GM12878 (cell line): ENCODE measurements at regions not wholly inside any gene's neighbourhood (a gene's known extent, or its start where the extent isn't known, plus 50 kb on each side); places are given as distances from the start of the nearest gene placed in this dataset.

Experiments used
- ATAC-seq: fragments of 200-7000 bp; cut with Tn5 transposase; 3 replicates; pipeline ENCODE4 v1.9.1; 2020; ENCODE audit warnings: mild to moderate bottlenecking, moderate library complexity
- BruUV-seq: library from RNA; stranded (reverse); fragments of 400-500 nt; replicated peaks from 2 replicates; lab custom pipeline; 2021; lab: Mats Ljungman, UMichigan
- CTCF ChIA-PET: fragments of 300-600 bp; sonication (Branson Sonifier 250); formaldehyde crosslinking; extraction: SDS; loops from one replicate; lab custom pipeline; 2021; ENCODE audit warnings: inconsistent platforms; lab: Yijun Ruan, JAX
- POLR2A ChIA-PET: fragments of 350-600 bp; formaldehyde crosslinking; extraction: SDS; loops from one replicate; lab custom pipeline; 2021; ENCODE audit warnings: inconsistent platforms; lab: Charles Lee
- RAD21 ChIA-PET: fragments of 300-600 bp; sonication (Branson Sonifier 250); formaldehyde crosslinking; loops from one replicate; lab custom pipeline; 2023; ENCODE audit warnings: antibody characterized with exemption; ENCODE audit not compliant: unreplicated experiment; lab: Charles Lee
- SMC1A ChIA-PET: fragments of 300-600 bp; sonication (Branson Sonifier 250); formaldehyde crosslinking; loops from one replicate; lab custom pipeline; 2023; ENCODE audit not compliant: unreplicated experiment, uncharacterized antibody; lab: Charles Lee
- DNase-seq: peaks from one replicate; pipeline ENCODE4 v3.0.0-alpha.2; 2011; ENCODE audit warnings: low read depth, low spot score
- FAIRE-seq: peaks from 3 replicates; lab custom pipeline; 2011; peaks lifted over from hg19 to GRCh38; lab: Jason Lieb, UNC
- H2AFZ ChIP-seq: 2 replicates; pipeline ENCODE4 v1.6.0; 2011; ENCODE audit warnings: low read depth, low read length, control low read depth; ENCODE audit not compliant: control insufficient read depth
- H3K27ac ChIP-seq: 2 replicates; pipeline ENCODE4 v1.5.1; 2011; ENCODE audit warnings: control low read depth; ENCODE audit not compliant: control insufficient read depth, insufficient read depth
- H3K27me3 ChIP-seq, 2 experiments: replicated peaks in 1 of 2; 2 replicates each; pipeline versions ENCODE4 v1.6.0 to v1.6.1; 2011; ENCODE audit warnings: low read length in 1 of 2; ENCODE audit not compliant: control insufficient read depth in 2 of 2, insufficient read depth in 2 of 2
- H3K36me3 ChIP-seq, 2 experiments: 2 replicates each; pipeline ENCODE4 v1.5.1; 2011; ENCODE audit warnings: low read length in 1 of 2; ENCODE audit not compliant: control insufficient read depth in 2 of 2, insufficient read depth in 2 of 2
- H3K4me1 ChIP-seq: 2 replicates; pipeline ENCODE4 v1.6.1; 2011; ENCODE audit warnings: mild to moderate bottlenecking, low read length, moderate library complexity, mixed read lengths; ENCODE audit not compliant: control insufficient read depth, insufficient read depth
- H3K4me2 ChIP-seq: 2 replicates; pipeline ENCODE4 v1.6.0; 2011; ENCODE audit warnings: control low read depth; ENCODE audit not compliant: control insufficient read depth, insufficient read depth
- H3K4me3 ChIP-seq: fragments of 200-600 bp; sonication (generic); 2 replicates; pipeline ENCODE4 v1.5.1; 2016
- H3K79me2 ChIP-seq: 2 replicates; pipeline ENCODE4 v1.6.0; 2011; ENCODE audit warnings: low read length; ENCODE audit not compliant: control insufficient read depth, insufficient read depth
- H3K9ac ChIP-seq: 2 replicates; pipeline ENCODE4 v1.8.0; 2011; ENCODE audit warnings: low read length, control low read depth, mixed read lengths; ENCODE audit not compliant: control insufficient read depth, insufficient read depth
- H3K9me3 ChIP-seq: replicated peaks from 3 replicates; pipeline ENCODE4 v1.5.1; 2011; ENCODE audit warnings: mild to moderate bottlenecking, low read length; ENCODE audit not compliant: control insufficient read depth, insufficient read depth
- H4K20me1 ChIP-seq: 2 replicates; pipeline ENCODE4 v1.6.0; 2011; ENCODE audit not compliant: control insufficient read depth, insufficient read depth
- CEBPB ChIP-seq, 2 experiments: fragments of 150-350 bp in 1 of 2; IDR thresholded peaks; 2 replicates each; pipeline ENCODE4 v1.6.1; 2012 to 2014; ENCODE audit warnings: low read depth in 2 of 2, low read length in 2 of 2, borderline replicate concordance in 1 of 2, inconsistent platforms in 1 of 2
- DPF2 ChIP-seq: fragments of 450-650 bp; IDR thresholded peaks from 2 replicates; pipeline ENCODE4 v1.6.1; 2017; ENCODE audit warnings: mild to moderate bottlenecking
- GABPA ChIP-seq: IDR thresholded peaks from 2 replicates; pipeline ENCODE4 v1.6.1; 2014; ENCODE audit warnings: antibody characterized with exemption, low read depth, mild to moderate bottlenecking, inconsistent platforms
- HSF1 ChIP-seq: fragments of 150-350 bp; IDR thresholded peaks from 2 replicates; pipeline ENCODE4 v1.6.1; 2014; ENCODE audit warnings: mild to moderate bottlenecking, low read depth, low read length
- SIX5 ChIP-seq: IDR thresholded peaks from 2 replicates; pipeline ENCODE4 v1.6.1; 2011; ENCODE audit warnings: mild to moderate bottlenecking, low read depth, low read length, moderate library complexity; ENCODE audit not compliant: severe bottlenecking
- SMARCA5 ChIP-seq: fragments of 450-650 bp; IDR thresholded peaks from 2 replicates; pipeline ENCODE4 v1.6.1; 2017; ENCODE audit warnings: mild to moderate bottlenecking
- SP1 ChIP-seq: IDR thresholded peaks from one replicate; pipeline ENCODE4 v1.6.1; 2011; ENCODE audit warnings: low read depth, low read length
- TBL1XR1 ChIP-seq: IDR thresholded peaks from 2 replicates; pipeline ENCODE4 v1.6.1; 2012; ENCODE audit warnings: low read depth, low read length, improper control_type of control experiment
- ZBTB11 ChIP-seq: fragments of 450-650 bp; formaldehyde crosslinking; IDR thresholded peaks from 2 replicates; pipeline ENCODE4 v1.5.0; 2022; ENCODE audit warnings: mild to moderate bottlenecking, missing genetic modification characterization
- WGBS: methylation state at CpG from one replicate; pipeline ENCODE4 v1.1.6; 2016; ENCODE audit warnings: low lambda C conversion rate; ENCODE audit not compliant: insufficient replicate concordance, insufficient coverage; ENCODE audit errors: missing lambda C conversion rate; 5-methylcytosine and 5-hydroxymethylcytosine counted together
- in situ Hi-C: fragments of 300-500 bp; cut with MboI; formaldehyde crosslinking; loops from 9 replicates; pipeline ENCODE4 v1.14.3; 2018; ENCODE audit warnings: mixed read lengths
- intact Hi-C: fragments of 100-400 bp; cut with micrococcal nuclease; formaldehyde crosslinking; loops from one replicate; pipeline ENCODE4 v1.14.2; 2022; ENCODE audit not compliant: unreplicated experiment
- TF ChIP-seq, protein P1 (sequence below): fragments of 450-650 bp; IDR thresholded peaks from 2 replicates; pipeline ENCODE4 v1.6.1; 2017; ENCODE audit warnings: mild to moderate bottlenecking, moderate library complexity
- TF ChIP-seq, protein P2 (sequence below): fragments of 450-650 bp; formaldehyde crosslinking; IDR thresholded peaks from 2 replicates; pipeline ENCODE4 v1.4.0; 2020; ENCODE audit warnings: mild to moderate bottlenecking, moderate library complexity

GRCh38 chr4:115418635-115419396 lies 305.4 kb upstream of the NDST4 start:
- in situ Hi-C loops, result no loop called here
- Histone ChIP-seq H3K36me3 (no peaks in the 10 kb centered on the region), H3K27ac (no peak overlapping the region), H3K9me3 (no peaks in the 10 kb centered on the region; the same call in 2 of the 3 replicates), H3K79me2 (no peaks in the 10 kb centered on the region), H3K4me3 (no peak overlapping the region), H3K4me1 (no peaks in the 10 kb centered on the region), H4K20me1 (no peaks in the 10 kb centered on the region), H3K27me3 (no peaks in the 10 kb centered on the region), H3K9ac (no peak overlapping the region), H2AFZ (no peak overlapping the region), H3K4me2 (no peak overlapping the region)
- no peak for DNase-seq
- RAD21 ChIA-PET, result no interaction called here
- CTCF ChIA-PET, result no interaction called here
- intact Hi-C loops, result no loop called here
- WGBS, result 26% methylated on average over 8 of the region's 8 CpGs
- BruUV-seq, result no TSS peak
- POLR2A ChIA-PET, result no interaction called here
- SMC1A ChIA-PET, result no interaction called here
- FAIRE-seq, result no peak
- no peak for ATAC-seq
- no peak for TF ChIP-seq ZBTB11
- no peak for TF ChIP-seq HSF1
- TF ChIP-seq SMARCA5, result no peak
- TF ChIP-seq CEBPB (IDR thresholded peaks at IDR 0.05; ENCODE audit: borderline replicate concordance in 1 of 2, low read depth in 2 of 2, low read length in 2 of 2), result no peak
- no peak for TF ChIP-seq SIX5
- no peak for TF ChIP-seq TBL1XR1
- no peak for TF ChIP-seq SP1
- no peak for TF ChIP-seq GABPA
- TF ChIP-seq, protein P1, sequence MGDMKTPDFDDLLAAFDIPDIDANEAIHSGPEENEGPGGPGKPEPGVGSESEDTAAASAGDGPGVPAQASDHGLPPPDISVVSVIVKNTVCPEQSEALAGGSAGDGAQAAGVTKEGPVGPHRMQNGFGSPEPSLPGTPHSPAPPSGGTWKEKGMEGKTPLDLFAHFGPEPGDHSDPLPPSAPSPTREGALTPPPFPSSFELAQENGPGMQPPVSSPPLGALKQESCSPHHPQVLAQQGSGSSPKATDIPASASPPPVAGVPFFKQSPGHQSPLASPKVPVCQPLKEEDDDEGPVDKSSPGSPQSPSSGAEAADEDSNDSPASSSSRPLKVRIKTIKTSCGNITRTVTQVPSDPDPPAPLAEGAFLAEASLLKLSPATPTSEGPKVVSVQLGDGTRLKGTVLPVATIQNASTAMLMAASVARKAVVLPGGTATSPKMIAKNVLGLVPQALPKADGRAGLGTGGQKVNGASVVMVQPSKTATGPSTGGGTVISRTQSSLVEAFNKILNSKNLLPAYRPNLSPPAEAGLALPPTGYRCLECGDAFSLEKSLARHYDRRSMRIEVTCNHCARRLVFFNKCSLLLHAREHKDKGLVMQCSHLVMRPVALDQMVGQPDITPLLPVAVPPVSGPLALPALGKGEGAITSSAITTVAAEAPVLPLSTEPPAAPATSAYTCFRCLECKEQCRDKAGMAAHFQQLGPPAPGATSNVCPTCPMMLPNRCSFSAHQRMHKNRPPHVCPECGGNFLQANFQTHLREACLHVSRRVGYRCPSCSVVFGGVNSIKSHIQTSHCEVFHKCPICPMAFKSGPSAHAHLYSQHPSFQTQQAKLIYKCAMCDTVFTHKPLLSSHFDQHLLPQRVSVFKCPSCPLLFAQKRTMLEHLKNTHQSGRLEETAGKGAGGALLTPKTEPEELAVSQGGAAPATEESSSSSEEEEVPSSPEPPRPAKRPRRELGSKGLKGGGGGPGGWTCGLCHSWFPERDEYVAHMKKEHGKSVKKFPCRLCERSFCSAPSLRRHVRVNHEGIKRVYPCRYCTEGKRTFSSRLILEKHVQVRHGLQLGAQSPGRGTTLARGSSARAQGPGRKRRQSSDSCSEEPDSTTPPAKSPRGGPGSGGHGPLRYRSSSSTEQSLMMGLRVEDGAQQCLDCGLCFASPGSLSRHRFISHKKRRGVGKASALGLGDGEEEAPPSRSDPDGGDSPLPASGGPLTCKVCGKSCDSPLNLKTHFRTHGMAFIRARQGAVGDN, result no peak
- TF ChIP-seq DPF2, result no peak
- TF ChIP-seq, protein P2, sequence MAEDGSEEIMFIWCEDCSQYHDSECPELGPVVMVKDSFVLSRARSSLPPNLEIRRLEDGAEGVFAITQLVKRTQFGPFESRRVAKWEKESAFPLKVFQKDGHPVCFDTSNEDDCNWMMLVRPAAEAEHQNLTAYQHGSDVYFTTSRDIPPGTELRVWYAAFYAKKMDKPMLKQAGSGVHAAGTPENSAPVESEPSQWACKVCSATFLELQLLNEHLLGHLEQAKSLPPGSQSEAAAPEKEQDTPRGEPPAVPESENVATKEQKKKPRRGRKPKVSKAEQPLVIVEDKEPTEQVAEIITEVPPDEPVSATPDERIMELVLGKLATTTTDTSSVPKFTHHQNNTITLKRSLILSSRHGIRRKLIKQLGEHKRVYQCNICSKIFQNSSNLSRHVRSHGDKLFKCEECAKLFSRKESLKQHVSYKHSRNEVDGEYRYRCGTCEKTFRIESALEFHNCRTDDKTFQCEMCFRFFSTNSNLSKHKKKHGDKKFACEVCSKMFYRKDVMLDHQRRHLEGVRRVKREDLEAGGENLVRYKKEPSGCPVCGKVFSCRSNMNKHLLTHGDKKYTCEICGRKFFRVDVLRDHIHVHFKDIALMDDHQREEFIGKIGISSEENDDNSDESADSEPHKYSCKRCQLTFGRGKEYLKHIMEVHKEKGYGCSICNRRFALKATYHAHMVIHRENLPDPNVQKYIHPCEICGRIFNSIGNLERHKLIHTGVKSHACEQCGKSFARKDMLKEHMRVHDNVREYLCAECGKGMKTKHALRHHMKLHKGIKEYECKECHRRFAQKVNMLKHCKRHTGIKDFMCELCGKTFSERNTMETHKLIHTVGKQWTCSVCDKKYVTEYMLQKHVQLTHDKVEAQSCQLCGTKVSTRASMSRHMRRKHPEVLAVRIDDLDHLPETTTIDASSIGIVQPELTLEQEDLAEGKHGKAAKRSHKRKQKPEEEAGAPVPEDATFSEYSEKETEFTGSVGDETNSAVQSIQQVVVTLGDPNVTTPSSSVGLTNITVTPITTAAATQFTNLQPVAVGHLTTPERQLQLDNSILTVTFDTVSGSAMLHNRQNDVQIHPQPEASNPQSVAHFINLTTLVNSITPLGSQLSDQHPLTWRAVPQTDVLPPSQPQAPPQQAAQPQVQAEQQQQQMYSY, result no peak
